HG03045 (cell line): ENCODE measurements at regions not wholly inside any gene's neighbourhood (a gene's known extent, or its start where the extent isn't known, plus 50 kb on each side); places are given as distances from the start of the nearest gene placed in this dataset.
A peak's percentile ranks its signal among the peaks of the same experiment; 100 is the strongest.
"Not testable (repeated sequence)": the region's sequence is repeated elsewhere in the genome, so short reads cannot be mapped to it uniquely, and the experiment has no call there.

Experiments used
- ATAC-seq: cut with Tn5 transposase; IDR thresholded peaks from one replicate; pipeline ENCODE4 v1.9.1; 2021; ENCODE audit warnings: mild to moderate bottlenecking, moderate library complexity; ENCODE audit not compliant: unreplicated experiment

DNA sequence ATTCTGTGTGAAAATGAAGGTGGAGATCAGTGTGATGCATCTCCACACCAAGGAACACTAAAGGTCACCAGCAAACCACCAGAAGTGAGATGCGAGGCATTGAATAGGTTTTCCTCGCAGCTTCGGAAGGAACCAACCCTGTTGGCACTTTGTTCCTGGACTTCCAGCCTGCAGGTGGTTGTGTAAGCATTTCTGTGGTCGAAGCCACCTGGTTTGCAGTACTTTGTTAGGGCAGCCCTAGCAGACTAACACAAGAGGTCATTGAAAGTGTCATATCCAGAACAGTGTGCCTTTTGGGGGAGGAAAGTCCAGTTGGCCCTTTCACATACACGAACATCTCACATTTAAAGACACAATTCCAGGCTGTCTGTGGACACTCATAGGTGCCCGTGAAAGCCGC, 237.2 kb upstream of the PLGLB1 start:
- ATAC-seq: not testable (repeated sequence)

DNA sequence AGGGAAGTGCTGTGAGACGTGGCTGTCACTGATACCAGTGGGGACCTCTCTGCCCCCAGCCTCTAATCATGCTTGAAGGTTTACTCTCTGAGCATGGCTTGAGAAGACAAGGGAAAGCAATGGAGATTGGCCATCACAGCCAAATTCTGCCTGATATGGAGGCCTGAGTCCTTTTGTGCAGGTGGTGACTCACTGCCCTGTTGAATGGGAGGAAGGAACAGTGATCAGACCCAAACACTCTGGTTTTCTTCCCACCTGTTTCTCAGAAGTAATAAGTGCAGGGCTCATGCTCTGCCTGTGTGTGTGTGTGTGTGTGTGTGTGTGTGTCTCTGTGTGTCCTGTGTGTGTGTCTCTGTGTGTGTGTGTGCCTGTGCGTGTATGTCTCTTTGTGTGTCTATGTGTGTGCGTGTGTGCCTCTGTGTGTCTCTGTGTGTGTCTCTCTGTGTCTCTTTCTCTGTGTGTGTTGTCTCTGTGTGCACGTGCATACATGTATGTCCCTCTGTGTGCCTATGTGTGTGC, 240.6 kb upstream of the PLGLB1 start:
- ATAC-seq: not testable (repeated sequence)

DNA sequence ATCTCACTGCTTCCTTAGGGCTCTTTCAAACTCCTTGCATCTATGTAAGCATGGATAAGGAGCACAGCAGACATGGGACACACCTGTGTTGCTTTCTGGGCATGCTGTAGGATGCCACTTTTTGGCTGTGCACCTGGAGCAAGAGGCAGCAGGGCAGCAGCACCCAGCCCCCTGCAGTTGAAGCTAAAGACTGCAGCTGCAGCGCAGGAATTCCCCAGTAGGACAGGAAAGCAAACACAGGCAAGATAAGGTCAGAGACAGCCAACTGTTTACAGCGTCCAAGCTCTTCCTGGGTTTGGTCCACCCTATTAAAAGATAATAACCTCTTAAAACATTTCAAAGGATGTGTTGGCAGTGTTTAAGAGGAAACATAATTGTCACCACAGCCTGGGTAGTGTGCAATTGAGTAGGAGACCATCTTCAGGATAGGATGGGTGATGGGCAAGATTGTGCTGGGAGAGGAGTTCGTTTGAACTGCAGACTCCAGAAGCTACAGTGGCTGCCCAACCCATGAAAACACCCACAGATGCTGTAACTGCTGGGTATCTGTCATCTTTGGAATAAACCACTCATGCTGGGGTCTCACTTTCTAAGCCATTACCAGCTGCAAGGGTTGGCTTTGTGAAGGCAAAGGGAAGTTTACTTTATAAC, 242.3 kb upstream of the PLGLB1 start:
- ATAC-seq: not testable (repeated sequence)

DNA sequence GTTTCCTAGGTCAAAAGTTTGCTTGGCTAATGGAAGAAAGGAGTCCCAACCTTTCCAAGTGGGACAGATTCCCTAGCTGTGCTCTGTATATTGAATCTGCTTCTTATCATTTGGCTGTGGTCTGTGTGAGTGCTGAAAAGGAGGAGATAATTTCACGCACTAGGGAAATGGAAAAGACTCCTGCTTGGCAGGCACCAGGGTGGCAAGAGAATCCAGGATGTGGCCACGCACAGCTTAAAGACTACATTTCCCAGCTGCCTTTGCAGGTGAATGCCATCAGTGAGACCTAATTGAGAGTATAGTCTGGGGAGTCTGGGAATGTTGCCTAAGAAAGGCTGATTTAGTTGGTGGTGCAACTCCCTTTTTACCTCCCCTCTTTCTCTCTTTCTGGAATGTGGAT, 253.5 kb upstream of the PLGLB1 start:
- ATAC-seq: not testable (repeated sequence)

DNA sequence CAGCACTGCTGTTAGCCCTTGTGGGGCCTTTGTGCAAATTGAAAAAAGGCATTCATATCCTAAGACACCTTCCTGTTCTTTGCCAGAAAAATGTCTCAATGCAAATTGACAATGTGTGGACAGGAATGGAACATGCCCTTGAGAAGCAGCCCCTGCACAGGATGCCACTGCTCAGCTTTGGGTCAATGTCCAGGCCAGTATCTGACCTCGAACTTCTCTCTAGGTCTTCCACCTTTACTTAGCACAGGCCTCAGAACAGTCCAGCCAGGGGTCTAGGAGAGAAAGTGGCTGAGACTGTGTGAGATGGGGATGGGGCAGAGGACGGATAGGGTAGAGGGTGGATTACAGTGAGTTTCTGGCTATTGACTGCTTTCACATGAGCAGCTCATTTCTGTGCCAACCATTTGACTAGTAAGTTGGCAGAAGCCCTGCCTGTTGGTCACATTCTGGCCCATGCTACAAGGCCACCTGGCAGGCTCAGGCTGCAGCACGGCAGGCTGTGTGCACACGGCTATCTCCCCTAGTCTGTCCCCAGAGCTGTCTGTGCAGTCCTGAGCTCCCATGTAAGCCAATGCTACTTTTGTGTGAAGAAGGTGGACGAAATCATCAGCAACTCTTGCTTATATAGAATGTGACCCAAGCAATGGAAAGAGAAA, 254.5 kb upstream of the PLGLB1 start:
- not testable (repeated sequence) for ATAC-seq

DNA sequence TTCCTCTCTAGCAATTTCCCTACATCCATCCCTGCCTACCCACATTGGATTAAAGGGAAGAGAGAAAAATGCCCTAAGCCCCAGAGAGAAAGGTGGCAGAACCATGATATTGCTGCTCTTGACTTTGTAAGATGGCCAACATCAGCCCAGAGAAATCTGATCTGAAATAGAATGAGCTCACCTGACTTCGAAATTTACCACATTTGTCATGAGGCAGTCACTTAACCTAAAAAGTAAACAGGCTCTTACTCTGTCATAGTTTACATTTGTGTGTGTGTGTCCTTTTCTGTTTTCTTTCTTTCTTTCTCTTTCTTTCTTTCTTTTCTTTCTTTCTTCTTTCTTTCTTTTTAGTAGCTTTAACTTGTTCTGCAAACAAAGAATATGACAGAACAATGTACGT, 255.0 kb upstream of the PLGLB1 start:
- ATAC-seq: not testable (repeated sequence)

DNA sequence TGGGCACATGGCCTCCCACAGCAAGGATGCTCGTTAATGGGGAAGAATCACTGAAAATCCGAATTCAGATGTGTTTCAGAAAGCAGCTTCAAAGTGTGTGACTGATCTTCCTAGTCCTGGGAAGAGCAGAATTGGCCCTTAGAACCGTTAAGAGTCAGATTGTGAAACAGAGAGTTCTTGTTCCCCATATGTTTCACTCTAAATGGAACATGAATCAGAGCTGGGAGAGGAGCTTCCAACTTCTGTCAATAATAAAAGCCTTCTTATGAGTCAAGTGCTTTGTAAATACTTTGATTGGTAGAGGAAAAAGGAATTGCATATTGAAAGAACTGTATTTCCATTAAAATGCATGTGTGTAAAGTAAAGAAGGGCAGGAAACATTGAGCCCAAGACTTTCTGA, 256.1 kb upstream of the PLGLB1 start:
- not testable (repeated sequence) for ATAC-seq

DNA sequence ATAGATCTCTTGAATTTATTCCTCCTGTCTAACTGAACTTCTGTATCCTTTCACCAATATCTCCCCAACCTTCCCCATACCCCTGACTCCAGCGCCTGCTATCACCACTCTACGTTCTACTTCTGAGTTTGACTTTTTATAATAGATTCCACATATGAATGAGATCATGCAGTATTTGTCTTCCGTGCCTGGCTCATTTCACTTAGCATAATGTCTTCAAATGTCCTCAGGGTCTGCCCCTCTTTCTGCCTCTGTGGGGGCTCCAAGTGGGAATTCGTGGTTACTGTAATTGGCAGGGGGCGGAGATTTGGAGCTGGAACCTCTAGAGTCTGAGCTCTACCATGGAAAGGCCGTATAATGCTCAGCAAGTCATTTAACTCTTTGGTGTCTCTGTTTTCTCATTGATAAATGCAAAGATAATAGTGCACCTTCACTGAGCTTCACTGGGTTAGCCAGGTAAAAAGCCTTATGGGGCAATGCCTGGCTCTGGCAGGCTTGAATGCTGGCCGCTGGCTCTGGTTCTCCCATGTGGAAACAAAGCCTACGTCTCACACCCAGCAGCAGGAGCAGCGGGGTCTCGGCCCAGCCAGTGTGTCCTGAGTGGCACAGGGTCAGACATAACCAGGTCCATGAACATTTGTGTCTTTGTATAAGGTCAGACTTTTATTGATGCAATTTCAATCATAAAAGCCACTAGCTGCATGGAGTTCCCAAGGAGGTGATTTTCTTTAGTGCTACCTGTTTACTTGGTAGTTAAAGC, 259.1 kb upstream of the PLGLB1 start:
- ATAC-seq: not testable (repeated sequence)

DNA sequence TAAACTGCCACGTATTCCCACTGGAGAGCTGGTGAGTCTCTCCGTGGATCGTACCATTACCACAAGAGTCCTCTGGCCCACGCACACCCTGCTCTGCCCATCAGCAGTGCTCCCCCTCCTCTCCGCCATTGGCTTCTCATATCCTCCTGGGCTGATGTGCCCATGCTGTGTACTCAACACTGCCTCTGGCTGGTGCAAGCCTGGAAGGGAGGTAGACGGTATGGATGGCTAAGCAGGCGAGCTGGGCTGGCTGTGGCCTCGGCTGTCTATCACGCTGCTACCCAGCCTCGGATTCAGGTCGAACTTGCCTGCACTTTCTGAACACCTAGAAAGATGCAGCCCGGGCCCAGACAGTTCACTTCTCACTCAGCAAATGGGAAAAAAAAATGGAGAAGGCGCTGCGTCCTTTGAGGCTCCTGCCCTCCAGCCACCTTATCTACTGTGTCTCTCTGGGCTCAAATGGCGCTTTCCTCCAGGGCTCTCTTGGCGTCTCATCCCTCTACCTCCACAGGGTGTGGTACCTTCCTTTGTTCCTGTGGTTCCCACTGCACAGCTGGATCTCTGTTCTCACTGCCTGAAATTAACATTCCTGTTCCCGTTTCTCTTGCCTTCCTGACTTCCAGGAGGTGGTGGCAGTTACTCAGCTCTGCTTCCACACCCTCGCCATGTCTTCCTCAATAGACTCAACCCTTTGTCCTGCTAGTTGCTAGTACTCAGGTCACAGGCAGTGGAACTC, 262.3 kb upstream of the PLGLB1 start:
- ATAC-seq: not testable (repeated sequence)

DNA sequence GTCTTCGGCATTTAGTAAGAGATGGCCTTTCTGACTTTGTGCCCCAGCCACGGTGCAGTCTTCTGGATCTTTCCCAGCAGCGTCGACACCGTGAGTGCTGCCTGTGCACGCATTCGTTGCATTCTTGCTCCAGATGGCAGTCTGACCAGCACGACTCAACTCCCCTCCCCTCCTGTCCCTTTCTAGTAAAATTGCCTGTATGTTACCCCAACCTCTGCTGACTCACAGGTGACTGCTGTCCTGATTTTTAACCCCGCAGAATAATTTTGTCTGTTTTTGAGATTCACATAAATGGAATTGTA, 262.8 kb upstream of the PLGLB1 start:
- not testable (repeated sequence) for ATAC-seq

DNA sequence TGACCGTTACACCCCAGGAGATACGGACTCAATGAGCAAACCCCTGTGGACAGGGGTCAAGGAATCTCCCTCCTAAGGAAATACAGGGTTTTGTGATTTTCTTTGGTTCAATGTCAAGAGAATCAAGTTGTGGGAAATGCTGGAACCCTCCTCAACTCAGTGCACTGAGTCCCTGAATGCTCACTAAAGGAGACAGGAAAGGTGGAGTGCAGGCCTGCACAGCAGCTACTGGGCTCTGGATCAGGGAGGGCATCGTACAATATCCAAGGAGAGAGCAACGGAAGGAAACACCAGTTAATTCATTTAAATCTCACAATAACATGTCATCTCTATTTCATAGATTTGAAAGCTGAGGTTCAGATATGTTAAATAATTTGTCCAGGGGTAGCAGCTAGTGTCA, 263.5 kb upstream of the PLGLB1 start:
- ATAC-seq: not testable (repeated sequence)

DNA sequence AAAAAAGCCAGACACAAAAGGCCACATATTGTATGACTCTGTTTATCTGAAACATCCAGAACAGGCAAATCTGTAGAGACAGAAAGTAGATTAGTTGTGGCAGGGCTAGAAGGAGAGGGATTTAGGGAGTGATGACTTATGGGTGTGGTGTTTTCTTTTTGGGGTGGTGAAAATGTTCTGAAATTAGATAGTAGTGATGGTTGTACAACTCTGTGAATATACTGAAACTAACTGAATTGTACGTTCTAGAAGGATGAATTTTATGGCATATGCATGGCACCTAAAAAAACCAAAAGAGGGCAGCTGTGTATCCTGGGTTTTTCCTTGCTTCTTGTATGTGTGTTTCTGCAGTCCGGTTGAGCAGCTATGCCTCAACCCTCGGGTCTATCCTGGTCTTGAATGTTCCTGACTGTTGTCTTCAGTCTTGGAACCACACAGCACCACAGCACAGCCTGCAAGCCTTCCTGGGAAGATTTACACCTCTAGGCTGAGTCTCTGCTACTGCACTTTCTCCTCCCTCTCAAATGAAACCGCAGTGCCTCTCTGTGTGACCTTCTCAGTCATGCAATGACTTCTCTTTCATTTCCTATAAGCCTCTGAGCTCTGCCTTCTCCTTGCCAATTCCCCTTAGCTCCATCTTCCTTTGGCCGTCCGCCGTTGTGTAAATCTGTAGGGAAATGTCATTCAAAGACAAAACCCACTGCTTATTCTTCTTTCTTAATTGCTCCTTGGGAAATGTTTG, 269.1 kb upstream of the PLGLB1 start:
- ATAC-seq: peak; percentile 53

DNA sequence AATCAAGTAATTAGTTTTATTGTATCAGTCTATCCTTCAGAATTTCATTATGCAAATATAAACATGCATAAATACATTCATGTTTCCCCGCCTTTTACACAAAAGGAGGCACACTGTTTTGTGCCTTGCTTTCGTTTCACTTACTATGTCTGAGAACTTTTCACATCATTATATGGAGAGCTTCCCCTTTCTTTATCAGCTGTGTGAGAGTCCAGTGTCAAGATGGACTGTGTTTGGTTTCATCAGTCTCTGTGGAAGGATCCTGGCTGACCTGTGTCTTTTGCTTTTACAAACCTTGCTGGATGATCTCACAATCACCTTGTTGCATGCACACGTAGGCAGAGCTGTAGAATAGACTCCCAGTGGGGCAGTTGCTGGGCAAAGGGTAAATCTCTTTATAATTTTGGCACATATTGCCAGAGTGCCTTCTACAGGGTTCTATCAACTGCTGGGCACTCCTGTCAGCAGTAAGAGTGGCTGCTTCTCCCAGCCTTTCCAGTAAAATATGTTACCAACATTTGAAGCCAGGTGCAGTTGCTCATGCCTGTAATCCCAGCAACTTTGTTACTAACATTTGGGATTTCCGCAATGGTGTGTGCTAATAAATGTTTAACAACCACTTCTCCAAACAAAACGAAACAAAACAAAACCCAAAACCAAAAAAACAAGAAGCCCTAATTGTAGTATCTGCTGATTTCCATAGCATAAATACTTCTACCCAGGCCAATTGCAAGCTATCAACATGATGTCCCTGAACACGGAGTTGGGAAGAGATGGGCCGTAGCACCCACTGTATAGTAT, 270.0 kb upstream of the PLGLB1 start:
- not testable (repeated sequence) for ATAC-seq

DNA sequence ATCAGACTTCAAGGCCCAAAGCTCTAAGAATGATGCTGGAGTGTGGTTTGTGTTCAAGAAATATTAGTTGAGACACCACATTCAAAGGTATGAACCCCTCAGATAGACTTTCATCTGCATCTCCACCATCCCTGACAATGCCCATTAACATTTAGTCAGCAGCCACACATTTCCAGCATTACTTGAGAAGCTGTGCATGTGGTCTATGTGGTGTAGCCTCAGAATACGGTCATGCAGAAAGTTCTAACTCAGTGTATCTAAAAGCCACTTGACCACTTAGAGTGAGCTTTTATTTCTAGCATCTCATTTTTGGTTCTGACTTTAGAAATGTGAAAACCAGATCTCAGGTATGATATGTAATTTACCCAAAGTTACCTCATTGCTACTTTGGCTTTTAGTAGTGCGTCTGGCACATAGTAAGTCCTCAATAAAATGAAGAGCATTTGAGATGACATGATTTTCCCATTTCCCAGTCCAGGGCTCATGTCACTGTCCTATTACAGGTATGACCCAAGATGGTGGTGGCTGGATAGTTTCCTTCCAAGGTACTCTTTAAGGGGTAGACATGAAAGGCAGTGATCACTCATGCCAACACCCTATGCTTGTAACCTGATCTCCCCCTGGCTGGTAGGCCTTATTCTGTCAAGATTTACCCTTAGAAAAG, 272.4 kb upstream of the PLGLB1 start:
- ATAC-seq: not testable (repeated sequence)

DNA sequence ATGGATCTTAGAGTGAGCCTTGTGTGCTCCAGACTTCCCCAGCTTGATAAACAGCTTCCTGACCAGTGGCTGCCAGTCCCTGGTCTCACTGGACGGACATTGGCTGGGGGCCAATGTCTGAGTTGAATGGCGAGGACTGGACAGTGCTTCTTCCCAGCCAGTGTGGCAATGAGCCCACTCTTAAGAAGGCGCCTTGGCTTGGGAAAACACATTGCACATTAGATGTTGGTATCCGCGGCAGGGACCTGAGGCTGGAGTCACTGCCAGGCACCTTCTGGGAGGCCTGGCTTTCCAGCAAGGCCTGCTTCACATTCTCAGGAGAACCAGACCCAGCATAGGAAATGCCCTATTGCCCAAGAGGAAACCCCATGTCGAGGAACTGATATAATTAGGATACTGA, 273.5 kb upstream of the PLGLB1 start:
- not testable (repeated sequence) for ATAC-seq

DNA sequence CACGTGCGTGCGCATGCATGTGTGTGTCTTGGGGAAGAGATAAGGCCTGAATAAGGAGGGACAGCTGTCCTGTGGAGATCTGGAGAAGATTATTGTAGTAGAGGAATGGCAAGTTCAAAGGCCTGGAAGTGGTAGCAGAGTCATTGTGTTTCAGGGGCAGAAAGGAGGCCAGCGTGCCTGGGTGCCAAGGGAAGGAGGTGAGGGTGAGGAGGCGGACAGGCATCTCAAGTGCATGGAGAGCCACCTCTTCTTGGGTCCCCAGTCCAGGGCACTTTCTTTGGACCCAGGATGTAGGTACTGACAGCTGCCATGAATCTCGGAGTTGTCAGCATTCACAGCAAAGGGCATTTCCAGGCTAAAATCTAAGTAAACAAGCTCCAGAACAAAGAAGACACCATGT, 279.7 kb upstream of the PLGLB1 start:
- ATAC-seq: not testable (repeated sequence)

DNA sequence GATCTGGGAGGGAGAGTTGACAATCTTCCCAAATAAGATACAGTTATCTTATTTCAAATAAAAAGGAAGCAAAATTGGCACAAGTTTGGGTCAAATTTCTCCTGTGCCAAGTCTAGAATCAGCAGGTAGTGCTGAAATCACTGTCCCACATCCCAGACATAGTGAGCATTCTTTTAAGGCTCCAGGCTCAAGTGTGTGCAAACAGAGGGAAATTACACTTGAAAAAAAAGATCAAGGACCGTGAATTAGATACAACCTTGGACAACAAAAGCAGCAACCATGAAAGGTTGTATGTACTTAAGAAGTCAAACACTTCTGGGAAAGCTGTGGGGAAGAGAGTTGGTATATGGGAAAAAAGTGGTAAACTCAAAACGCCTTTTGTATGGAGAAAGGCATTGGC, 280.2 kb upstream of the PLGLB1 start:
- not testable (repeated sequence) for ATAC-seq

DNA sequence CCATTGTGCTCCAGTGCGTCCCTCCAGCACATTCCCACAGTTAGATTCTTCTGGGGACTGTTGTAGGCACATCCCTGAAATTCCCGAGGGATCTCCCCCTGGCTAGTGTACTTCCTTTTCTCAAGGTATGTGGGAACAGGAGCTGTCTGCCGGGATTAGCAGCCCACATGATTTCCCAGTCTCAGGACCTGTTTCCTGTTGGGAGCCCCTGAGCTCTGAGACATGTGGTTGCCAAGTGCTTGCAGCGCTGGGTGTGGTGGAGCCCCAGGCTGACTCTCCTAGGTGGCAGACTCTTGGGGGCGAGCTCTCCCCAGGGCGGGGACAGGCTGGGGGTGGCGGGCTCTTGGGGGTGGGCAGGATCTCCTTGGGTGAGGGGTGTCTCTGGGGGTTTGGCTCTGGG, 287.0 kb upstream of the PLGLB1 start:
- ATAC-seq: not testable (repeated sequence)

DNA sequence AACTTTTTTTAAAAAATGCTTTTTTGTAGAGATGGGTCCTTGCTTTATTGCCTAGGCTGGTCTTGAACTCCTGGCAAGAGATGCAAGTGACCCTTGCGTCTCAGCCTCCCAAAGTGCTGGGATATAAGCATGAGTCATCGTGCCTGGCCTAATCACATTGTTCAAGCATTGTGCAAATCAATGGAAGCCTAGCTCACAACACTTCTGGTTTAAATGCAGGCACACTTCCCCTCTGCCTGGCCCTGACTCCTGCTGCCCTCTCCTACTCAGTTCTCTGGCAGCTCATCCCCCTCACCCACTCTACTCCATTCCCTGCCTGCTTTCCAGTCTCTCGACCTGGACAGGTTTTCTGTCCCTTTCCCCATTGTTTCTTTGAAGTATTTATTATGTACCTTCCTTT, 288.1 kb upstream of the PLGLB1 start:
- ATAC-seq: not testable (repeated sequence)
